ENCODE measurements at regions not wholly inside any gene's neighbourhood (a gene's known extent, or its start where the extent isn't known, plus 50 kb on each side); places are given as distances from the start of the nearest gene placed in this dataset.
A peak's percentile ranks its signal among the peaks of the same experiment; 100 is the strongest.

DNA sequence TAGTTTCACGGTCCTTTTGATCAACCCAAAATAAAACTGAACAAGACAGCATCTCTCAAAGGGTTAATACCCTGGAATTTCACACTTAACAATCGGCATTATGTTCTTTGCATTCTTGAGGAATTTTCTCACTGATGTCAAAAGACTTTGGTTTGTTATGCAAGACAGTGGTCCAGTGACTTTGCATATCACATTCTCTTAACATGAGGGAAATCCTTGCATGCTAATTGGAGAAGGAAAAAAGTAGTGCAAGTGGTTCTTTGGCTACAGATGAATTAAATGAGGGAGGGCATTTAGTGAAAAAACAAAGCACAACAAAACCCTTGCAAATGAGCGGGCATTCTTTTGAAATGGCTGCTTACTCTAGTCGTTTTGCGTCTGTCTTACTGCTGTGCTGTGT lies 105.1 kb upstream of the LIMCH1 start:
- Mint-ChIP-seq H3K27me3 (ENCODE audit: unreplicated experiment) (no peaks in the 10 kb centered on the region), H3K9me3 (ENCODE audit: low read depth, unreplicated experiment) (no peaks in the 10 kb centered on the region), H3K4me1 (ENCODE audit: low read depth, unreplicated experiment) (peaks cover 44% of the 10 kb centered on the region), H3K4me3 (ENCODE audit: low read depth, unreplicated experiment) (no peak overlapping the region), H3K27ac (ENCODE audit: unreplicated experiment) (peak overlapping the region; percentile 56), H3K36me3 (ENCODE audit: insufficient read depth, unreplicated experiment) (no peaks in the 10 kb centered on the region)
- TF ChIP-seq, protein P1, sequence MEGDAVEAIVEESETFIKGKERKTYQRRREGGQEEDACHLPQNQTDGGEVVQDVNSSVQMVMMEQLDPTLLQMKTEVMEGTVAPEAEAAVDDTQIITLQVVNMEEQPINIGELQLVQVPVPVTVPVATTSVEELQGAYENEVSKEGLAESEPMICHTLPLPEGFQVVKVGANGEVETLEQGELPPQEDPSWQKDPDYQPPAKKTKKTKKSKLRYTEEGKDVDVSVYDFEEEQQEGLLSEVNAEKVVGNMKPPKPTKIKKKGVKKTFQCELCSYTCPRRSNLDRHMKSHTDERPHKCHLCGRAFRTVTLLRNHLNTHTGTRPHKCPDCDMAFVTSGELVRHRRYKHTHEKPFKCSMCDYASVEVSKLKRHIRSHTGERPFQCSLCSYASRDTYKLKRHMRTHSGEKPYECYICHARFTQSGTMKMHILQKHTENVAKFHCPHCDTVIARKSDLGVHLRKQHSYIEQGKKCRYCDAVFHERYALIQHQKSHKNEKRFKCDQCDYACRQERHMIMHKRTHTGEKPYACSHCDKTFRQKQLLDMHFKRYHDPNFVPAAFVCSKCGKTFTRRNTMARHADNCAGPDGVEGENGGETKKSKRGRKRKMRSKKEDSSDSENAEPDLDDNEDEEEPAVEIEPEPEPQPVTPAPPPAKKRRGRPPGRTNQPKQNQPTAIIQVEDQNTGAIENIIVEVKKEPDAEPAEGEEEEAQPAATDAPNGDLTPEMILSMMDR (IDR thresholded peaks at IDR 0.05; ENCODE audit: unreplicated experiment) = no peak
- intact Hi-C loops (cut with micrococcal nuclease; ENCODE audit: unreplicated experiment) = loop anchor here (5.0 to 10.0 kb wide), 2 partner anchors 71 to 148 kb away; no protein-coding TSS in a partner anchor
- DNase-seq = no peak
- CTCF ChIA-PET = no interaction called here
- BruUV-seq (replicated peaks) = no TSS peak

DNA sequence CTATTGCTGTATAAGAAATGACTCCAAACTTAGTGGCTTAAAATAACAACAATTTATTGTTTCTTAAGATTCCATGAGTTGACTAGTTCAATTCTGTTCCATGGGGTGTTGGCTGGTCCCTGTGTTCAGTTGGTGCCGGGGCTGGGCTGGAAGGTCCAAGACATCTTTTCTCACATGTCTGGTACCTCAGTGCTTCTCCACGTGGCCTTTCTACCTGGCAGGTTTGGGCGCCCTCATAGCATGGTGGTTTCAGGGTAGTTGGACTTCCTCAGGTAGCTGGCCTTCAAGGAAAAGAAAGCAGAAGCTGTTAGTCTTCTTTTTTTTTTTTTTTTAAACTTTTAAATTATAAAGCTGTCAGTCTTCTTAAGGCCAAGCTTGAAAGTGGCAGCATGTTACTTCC lies 104.6 kb upstream of the LIMCH1 start:
- no peak for DNase-seq
- Mint-ChIP-seq H3K36me3 (ENCODE audit: insufficient read depth, unreplicated experiment) (no peaks in the 10 kb centered on the region), H3K27me3 (ENCODE audit: unreplicated experiment) (no peaks in the 10 kb centered on the region), H3K4me3 (ENCODE audit: low read depth, unreplicated experiment) (no peak overlapping the region), H3K27ac (ENCODE audit: unreplicated experiment) (peak overlapping the region; percentile 56), H3K4me1 (ENCODE audit: low read depth, unreplicated experiment) (peaks cover 41% of the 10 kb centered on the region), H3K9me3 (ENCODE audit: low read depth, unreplicated experiment) (no peaks in the 10 kb centered on the region)
- intact Hi-C loops (cut with micrococcal nuclease; ENCODE audit: unreplicated experiment) = loop anchor here (5.0 to 10.0 kb wide), 2 partner anchors 71 to 149 kb away; no protein-coding TSS in a partner anchor
- TF ChIP-seq, protein P1 (IDR thresholded peaks at IDR 0.05; ENCODE audit: unreplicated experiment) = no peak
- BruUV-seq (replicated peaks) = no TSS peak
- CTCF ChIA-PET = no interaction called here

DNA sequence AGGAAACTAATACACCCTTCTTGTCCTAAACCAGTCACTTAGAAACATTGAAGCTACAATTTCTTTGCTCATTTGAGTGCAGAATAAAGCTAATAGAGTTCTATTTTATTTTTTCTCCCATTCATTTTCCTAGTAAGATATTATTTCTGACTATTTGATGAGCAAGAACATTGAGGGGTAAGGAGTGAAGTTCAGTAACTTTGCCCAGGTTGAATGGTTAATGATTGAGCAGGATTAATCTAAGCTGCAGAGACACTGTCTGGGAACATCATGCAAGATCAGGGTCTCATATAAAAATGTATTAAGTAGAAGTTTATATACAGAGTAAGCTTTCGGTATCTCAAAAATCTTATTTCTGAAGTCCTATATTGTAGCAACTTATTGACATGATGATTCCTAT lies 102.4 kb upstream of the LIMCH1 start:
- Mint-ChIP-seq H3K4me3 (ENCODE audit: low read depth, unreplicated experiment) (no peak overlapping the region), H3K36me3 (ENCODE audit: insufficient read depth, unreplicated experiment) (no peaks in the 10 kb centered on the region), H3K27me3 (ENCODE audit: unreplicated experiment) (no peaks in the 10 kb centered on the region), H3K4me1 (ENCODE audit: low read depth, unreplicated experiment) (peaks cover 36% of the 10 kb centered on the region), H3K9me3 (ENCODE audit: low read depth, unreplicated experiment) (no peaks in the 10 kb centered on the region), H3K27ac (ENCODE audit: unreplicated experiment) (no peak overlapping the region)
- DNase-seq = no peak
- no TSS peak for BruUV-seq (replicated peaks)
- TF ChIP-seq, protein P1 (IDR thresholded peaks at IDR 0.05; ENCODE audit: unreplicated experiment) = no peak
- CTCF ChIA-PET = no interaction called here
- intact Hi-C loops (cut with micrococcal nuclease; ENCODE audit: unreplicated experiment) = loop anchor here (10.0 kb wide), 1 partner anchor 151 kb away; no protein-coding TSS in a partner anchor

DNA sequence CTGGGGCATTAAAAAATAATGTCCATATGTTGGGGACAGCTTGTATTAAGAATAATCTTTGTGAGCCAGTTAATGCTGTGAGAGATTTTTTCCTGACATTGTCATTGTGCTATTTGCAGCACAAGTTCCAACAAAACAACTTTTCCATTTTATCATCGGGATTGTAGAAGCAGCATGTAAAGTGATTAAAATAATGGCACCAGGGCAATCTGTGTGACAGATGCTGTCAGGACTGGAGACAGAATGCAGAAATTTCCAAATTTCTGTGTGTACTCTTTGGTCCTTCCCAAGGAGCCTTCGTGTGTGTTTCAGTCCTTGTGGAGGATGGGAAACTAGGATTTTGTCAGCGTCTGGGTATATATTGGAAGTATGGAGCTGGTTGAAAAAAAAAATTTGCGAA lies 101.5 kb upstream of the LIMCH1 start:
- H3K4me1 Mint-ChIP-seq (ENCODE audit: low read depth, unreplicated experiment) = peaks cover 36% of the 10 kb centered on the region
- CTCF ChIA-PET = no interaction called here
- no peak overlapping the region for H3K4me3 Mint-ChIP-seq (ENCODE audit: low read depth, unreplicated experiment)
- H3K9me3 Mint-ChIP-seq (ENCODE audit: low read depth, unreplicated experiment) = no peaks in the 10 kb centered on the region
- no TSS peak for BruUV-seq (replicated peaks)
- H3K36me3 Mint-ChIP-seq (ENCODE audit: insufficient read depth, unreplicated experiment) = no peaks in the 10 kb centered on the region
- no peak overlapping the region for H3K27ac Mint-ChIP-seq (ENCODE audit: unreplicated experiment)
- TF ChIP-seq, protein P1 (IDR thresholded peaks at IDR 0.05; ENCODE audit: unreplicated experiment) = no peak
- intact Hi-C loops (cut with micrococcal nuclease; ENCODE audit: unreplicated experiment) = loop anchor here (10.0 kb wide), 1 partner anchor 152 kb away; no protein-coding TSS in a partner anchor
- H3K27me3 Mint-ChIP-seq (ENCODE audit: unreplicated experiment) = no peaks in the 10 kb centered on the region
- no peak for DNase-seq
